GM21786 (cell line): ENCODE measurements at regions not wholly inside any gene's neighbourhood (a gene's known extent, or its start where the extent isn't known, plus 50 kb on each side); places are given as distances from the start of the nearest gene placed in this dataset.

Source experiments
- ATAC-seq: cut with Tn5 transposase; IDR thresholded peaks from one replicate; pipeline ENCODE4 v1.9.1; 2021; ENCODE audit not compliant: unreplicated experiment

- no peak for ATAC-seq
Measured at GRCh38 chr3:17965331-17965730, 222.9 kb upstream of the TBC1D5 start.

- no peak for ATAC-seq
Measured at GRCh38 chr3:17964108-17964507, 221.7 kb upstream of the TBC1D5 start.

GRCh38 chr3:17955411-17955810 lies 213.0 kb upstream of the TBC1D5 start:
- no peak for ATAC-seq

DNA sequence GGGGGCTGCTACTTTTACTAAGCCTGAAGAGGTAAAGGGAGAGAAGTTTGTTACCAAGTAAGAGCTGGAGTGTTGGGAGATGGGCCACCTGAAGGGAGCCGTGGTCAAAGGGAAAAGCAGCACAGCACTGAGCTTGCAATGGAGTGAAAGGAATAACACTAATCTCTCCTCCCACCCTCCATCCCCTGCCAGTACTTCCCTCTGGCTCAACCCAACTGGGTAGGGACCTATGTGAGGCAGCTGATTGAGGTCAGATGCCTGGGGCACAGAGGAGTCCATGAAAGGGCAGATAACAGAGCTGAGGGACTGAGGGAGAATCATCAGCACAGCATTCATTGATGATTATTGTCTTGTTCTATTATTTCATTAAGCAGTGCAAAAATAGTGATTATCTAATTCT lies 212.4 kb upstream of the TBC1D5 start:
- ATAC-seq: no peak

GRCh38 chr3:17951241-17951640 lies 208.8 kb upstream of the TBC1D5 start:
- ATAC-seq: no peak

GRCh38 chr3:17949101-17949500 lies 206.7 kb upstream of the TBC1D5 start:
- no peak for ATAC-seq

DNA sequence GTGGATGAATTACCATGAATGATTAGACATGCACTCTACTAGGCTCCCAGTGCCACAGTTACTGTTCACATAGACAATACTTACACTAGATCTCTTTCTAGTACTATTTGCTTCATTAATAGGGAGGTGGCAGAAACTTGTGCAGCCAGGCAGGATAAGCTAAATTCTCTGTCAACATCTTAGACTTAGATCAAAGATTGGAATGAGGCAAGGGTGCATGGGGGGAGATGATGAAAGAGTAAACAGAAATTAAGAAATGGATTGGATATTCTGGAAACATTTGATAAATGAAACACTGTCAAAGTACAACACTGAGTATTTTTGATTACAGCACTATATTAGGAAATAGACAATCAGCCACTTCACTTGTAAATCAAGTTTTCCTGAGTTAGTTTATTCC lies 205.4 kb upstream of the TBC1D5 start:
- no peak for ATAC-seq

DNA sequence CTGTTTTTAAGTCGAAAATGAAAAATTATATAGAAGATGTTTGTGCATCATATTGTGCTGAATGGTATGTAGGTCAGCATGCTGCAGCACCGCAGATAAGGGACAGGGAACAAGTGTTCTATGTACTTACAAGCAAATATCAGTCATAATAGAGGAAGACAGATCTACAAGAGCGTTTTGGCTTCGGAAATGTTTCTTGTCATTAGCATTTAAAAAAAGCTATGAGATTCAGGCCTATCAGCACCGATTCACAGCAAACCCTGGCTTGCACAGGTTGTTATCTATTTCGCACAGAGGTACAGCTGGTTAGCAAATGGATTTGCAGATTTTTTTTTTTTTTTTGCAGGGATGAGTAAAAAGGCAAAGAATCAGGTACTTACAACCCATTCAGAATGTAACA lies 204.2 kb upstream of the TBC1D5 start:
- no peak for ATAC-seq

- ATAC-seq: no peak
Measured at GRCh38 chr3:17945799-17946399, 203.5 kb upstream of the TBC1D5 start.

DNA sequence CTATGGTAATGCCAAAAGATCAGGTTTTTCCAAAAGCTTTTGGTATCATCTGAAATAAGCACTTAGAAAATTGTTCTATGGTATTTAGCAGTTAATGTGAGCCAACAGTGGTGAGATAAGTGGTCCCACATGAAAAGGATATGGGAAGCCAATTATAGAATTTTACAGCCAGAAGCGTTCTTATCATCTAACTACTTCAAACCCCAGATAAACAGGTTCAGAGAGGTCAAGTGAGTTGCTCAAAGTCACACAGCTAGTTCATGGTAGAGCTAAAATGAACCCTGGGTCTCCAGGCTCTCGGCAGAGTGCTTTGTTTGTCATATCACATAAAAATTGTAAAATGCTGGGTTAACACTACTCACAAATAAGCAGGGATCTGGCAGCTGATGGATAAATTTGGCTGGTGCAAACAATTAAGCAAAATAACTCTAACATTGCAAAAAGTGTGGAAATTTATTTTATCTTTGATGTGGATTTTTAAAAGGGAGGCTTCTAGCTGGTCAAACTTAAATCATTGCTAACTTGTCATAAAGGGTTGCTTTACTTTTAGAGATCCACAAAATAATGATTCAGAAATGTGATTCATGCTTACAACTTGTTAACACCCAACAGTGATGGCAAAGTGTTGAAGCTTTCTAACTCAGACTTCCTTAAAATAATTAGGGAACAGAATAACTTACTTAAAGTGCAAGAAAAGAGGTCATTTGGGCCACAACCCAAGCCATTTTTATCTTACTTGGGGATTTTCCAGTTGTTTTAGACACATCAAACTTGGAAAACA lies 202.8 kb upstream of the TBC1D5 start:
- no peak for ATAC-seq

DNA sequence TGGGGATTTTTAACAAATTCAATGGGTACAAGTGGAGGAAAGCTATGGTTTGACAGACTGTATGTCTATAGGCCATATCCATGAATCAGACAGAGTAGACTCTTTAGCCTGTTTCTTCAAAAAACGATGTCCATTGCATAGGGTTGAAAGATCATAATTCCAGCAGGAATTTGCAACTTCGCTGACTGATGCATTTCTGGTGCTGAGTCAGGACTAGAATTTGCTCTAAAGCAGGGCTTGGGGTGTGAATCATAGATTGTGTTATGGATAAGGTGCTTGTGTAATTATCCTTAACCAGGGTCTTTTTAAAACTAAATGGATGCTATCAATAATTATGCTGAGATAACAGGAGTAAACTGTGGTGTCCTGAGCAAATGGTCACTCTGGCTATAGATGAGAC lies 200.4 kb upstream of the TBC1D5 start:
- ATAC-seq: no peak

DNA sequence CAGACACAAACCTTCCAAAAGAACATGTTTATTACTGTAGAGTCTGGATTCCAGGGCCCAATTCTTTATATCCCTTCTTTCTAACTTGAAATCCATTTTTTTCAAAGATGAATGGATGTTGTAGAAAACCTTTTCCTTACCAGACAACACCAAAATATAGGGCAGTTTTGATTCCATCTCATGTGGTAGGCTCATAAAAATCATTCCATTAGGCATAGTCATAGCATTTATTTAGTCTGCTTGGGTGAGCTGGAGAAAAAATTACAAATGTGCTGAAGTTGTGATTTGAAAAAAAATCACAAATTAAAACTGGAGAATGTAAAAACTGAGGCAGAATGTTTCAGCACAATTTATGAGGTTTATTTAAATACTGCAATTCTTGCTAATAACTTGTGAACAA lies 199.3 kb upstream of the TBC1D5 start:
- ATAC-seq: no peak

DNA sequence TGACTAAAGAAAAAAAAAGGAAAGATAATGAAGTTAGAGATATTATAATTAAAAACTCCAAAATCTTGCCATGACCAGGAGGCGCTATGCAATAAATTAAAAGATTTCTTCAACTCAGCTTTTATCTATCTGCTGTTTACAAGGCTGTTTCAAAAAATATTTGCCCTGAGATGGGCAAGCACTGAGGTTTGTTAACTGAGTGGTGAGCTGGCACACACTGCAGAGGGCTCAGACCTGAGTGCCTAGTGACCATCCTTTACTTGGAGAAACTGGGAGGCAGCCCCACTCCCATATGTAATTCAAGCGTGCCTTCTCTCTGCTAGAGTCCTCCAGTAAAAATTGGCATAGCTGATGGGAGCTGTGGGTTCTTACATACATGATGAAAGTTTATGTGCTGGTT lies 198.7 kb upstream of the TBC1D5 start:
- no peak for ATAC-seq

DNA sequence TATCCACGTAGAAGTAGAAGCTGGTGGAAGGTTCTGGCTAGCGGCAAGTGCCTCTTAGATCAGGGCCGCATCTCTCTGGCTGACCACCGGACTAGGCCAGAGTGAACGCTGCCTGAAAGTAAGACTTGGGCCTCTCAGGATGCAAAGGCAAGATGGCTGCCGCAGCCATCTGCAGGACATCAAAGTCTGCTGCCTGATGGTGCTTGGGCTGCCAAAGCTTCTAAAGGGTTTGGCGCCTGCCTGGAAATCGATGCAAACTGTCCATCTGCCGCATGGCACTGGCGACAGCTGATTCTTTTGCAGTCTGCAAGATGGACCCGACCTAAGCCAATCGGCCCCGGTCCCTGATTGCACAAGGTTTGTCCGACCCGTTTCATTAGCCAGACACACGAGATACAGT lies 196.7 kb upstream of the TBC1D5 start:
- ATAC-seq: no peak

DNA sequence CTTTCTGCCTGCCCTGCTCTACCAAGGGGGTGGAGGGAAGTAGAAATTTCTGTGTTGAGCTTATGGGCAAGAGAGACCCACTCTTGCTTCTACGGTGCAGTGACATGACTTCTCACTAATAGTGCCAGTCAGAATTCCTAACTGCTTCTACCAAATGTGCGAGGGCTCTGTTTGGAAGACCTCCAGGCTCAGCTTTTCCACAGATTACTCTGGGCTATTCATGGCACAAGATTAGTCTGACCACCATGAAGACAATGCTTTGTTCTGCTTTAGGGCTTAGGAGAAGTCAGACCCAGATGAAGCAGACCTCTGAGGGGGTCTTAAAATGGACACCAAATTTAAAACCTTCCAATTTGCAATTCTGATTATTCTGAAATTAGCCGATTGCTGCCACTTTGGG lies 195.9 kb upstream of the TBC1D5 start:
- no peak for ATAC-seq

GRCh38 chr3:17936736-17937480 lies 194.5 kb upstream of the TBC1D5 start:
- ATAC-seq: no peak

GRCh38 chr3:17935222-17935621 lies 192.8 kb upstream of the TBC1D5 start:
- ATAC-seq: no peak

GRCh38 chr3:17932136-17932771 lies 189.8 kb upstream of the TBC1D5 start:
- ATAC-seq: no peak

DNA sequence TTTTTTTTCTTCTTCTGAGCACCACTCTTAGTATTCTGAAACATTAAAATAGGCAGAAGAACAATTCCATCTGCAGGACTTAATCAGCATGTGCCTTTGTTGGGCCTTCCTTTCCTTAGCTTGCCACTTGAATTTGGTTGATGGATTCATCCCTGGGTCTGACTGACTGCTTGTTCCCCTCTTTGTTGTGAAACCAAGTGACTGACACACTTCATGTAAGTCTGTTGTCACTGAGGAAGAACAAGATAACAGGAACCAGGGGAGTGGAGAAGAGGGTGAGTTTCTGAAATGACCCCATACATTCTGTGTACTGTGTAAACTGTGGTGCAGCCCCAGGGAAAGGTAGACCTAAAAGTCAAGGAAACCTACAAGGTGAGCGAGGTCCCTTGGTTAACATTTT lies 188.7 kb upstream of the TBC1D5 start:
- no peak for ATAC-seq

- no peak for ATAC-seq
Measured at GRCh38 chr3:17928502-17929145, 186.2 kb upstream of the TBC1D5 start.

DNA sequence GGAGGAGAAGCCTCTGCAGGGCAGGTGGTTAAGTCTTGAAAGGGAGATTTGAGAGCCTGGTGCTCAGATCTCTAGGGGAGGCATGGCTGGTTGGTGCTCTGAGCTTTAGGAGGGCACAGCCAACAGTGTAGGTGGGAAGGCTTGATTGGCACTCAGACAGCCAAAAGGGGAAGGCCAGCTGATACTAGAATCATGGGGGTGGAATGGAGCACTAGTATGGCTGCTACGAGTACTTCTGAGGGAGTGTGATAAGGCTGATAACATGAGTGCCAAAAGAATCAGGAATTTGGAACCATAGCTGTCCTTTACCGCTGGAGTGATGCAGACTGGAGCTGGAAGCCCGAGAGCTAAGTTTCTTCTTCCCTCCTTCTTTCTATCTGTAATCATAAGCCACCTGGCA lies 184.6 kb upstream of the TBC1D5 start:
- ATAC-seq: no peak
